Epithelial cell of proximal tubule (primary cell): ENCODE measurements at regions not wholly inside any gene's neighbourhood (a gene's known extent, or its start where the extent isn't known, plus 50 kb on each side); places are given as distances from the start of the nearest gene placed in this dataset.

Experiments
- DNase-seq: peaks from one replicate; pipeline ENCODE4 v3.0.0-alpha.2; 2011; ENCODE audit warnings: low read depth
- H3K4me3 ChIP-seq: 2 replicates; pipeline ENCODE4 v1.5.1; 2011; ENCODE audit warnings: low read depth, mild to moderate bottlenecking, low read length
- CTCF ChIP-seq: conservative IDR thresholded peaks from 2 replicates; pipeline ENCODE4 v1.5.1; 2012; ENCODE audit warnings: low read depth, mild to moderate bottlenecking, low read length

DNA sequence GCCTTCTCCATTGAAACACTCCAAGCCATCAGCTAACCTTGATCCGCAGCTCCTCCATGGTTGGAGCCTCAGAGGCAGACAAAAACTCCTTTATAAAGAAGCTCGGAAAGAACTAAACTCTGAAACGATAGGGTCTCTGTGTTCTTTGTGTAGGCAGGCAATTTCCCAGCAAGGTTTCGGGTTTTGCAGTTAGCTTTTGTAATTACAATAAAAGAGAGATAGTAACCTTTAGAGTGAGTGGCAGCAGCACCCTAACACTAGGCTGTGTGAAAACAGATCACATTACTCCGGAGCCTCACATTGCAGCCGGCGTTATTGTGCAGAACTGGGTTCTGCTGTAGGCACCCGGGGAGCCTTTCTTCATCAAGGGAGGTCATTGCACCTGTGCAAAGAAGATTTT, 115.8 kb upstream of the MAP3K1 start:
- no peak for DNase-seq
- no peak overlapping the region for H3K4me3 ChIP-seq
- no peak for TF ChIP-seq CTCF

- H3K4me3 ChIP-seq = no peak overlapping the region
- no peak for DNase-seq
- TF ChIP-seq CTCF = no peak
Measured at GRCh38 chr5:56698463-56699381, 116.6 kb upstream of the MAP3K1 start.

DNA sequence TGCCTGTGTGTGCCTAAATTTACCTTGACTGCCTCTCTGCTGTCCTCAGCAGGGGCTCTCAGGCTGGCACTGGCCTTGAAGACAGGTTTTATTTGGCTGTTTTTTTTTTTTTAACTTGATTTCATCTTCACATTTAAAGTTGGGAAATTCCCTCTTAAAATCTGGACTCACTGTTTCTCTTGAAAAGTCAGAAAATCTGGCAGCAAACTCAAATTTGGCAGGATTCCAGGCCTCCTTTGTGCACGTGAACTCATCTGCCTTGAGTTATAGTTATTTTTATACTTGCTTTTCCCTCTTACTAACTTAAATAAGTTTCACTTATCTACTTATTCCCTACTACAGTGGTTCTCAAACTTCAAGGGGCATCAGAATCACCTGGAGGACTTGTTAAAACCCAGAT, 118.4 kb upstream of the MAP3K1 start:
- H3K4me3 ChIP-seq = no peak overlapping the region
- no peak for TF ChIP-seq CTCF
- no peak for DNase-seq

DNA sequence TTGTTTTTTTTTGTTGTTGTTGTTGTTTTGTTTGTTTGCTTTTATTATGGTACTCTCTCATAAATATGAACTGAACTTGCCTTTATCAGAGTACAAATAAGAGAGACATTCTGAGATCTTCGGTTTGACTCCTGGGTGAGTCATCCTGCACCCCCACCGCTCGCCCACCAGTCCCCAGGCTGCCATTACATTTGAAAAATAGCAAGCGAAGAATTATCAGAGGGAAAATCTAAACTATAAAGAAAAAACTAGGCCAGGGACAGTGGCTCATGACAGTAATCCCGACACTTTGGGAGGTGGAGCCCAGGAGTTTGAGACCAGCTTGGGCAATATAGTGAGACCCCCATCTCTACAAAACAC, 122.1 kb upstream of the MAP3K1 start:
- H3K4me3 ChIP-seq = no peak overlapping the region
- DNase-seq = no peak
- no peak for TF ChIP-seq CTCF

DNA sequence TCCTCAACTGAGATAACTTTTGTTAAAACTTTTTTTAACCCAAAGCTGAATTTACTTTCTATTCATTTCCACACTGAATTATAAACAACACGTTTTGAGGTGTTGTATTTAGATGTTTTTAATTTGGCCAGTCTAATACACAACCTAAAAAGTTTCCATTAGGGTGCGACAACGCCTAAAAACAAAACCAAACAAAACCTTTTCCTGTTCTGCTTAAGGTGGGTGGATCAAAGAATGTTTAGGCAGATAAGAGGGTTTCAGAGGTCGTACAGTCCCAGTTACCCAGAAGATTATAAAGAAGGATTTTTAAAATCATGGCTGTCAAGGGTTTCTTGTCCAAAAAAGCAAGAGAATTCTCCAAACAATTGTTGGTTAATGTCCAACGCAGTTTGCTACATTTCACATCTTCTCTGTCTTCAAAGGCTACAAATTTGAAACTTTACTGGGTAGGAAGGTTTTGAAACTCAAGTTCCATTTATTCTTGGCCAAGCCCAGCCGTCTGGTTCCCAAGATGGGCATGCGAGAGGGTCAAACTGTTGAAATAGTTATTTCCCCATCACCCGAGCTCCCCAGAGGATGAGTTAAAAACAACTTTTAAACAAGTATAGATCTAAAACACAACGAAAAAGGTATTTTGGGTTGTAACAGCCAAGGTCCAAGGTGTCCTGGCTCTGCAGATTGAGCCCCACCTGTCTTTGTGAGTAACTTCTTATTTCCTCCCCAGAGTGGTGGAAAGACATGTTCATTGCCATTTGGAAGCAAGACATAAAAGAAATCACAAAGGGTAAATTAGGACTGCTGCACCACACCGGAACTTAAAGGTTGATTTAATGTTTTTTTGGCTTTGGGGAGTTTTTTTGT, 122.8 kb upstream of the MAP3K1 start:
- H3K4me3 ChIP-seq = no peak overlapping the region
- TF ChIP-seq CTCF = no peak
- no peak for DNase-seq

DNA sequence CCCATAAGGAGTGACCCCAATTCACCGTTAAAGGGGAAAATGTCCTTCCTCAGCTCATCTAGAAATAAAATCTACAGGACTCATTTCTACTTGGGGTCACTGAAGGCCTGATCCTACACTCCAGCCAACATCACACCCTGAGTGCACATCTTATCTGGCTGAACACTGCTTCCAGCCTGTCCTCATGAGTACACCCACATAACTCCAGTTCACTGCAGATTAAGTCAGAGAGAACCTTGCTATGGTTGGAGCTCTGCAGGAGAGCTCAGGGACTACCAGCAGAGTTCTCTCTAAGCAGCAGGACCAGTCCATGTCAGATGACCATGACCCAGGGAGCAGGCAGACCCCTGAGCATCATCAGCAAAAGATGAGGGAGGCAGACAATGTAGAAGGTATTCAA, 126.9 kb upstream of the MAP3K1 start:
- no peak for TF ChIP-seq CTCF
- no peak for DNase-seq
- no peak overlapping the region for H3K4me3 ChIP-seq
